ENCODE measurements at regions not wholly inside any gene's neighbourhood (a gene's known extent, or its start where the extent isn't known, plus 50 kb on each side); places are given as distances from the start of the nearest gene placed in this dataset.

- no peak for DNase-seq
Observed at GRCh38 chr2:48851161-48851560, 95.6 kb upstream of the LHCGR start.

GRCh38 chr2:48849770-48850169 lies 94.2 kb upstream of the LHCGR start:
- DNase-seq: no peak

GRCh38 chr2:48845684-48846083 lies 90.2 kb upstream of the LHCGR start:
- DNase-seq: no peak

- no peak for DNase-seq
Observed at GRCh38 chr2:48844417-48845155, 89.1 kb upstream of the LHCGR start.

GRCh38 chr2:48841126-48841525 lies 85.6 kb upstream of the LHCGR start:
- no peak for DNase-seq

GRCh38 chr2:48838029-48838428 lies 82.5 kb upstream of the LHCGR start:
- DNase-seq: no peak

- no peak for DNase-seq
Observed at GRCh38 chr2:48829569-48829968, 74.0 kb upstream of the LHCGR start.

- no peak for DNase-seq
Observed at GRCh38 chr2:48829036-48829435, 73.5 kb upstream of the LHCGR start.

- no peak for DNase-seq
Observed at GRCh38 chr2:48826986-48827385, 71.5 kb upstream of the LHCGR start.

GRCh38 chr2:48824116-48824515 lies 68.6 kb upstream of the LHCGR start:
- DNase-seq: no peak

GRCh38 chr2:48819206-48819735 lies 63.7 kb upstream of the LHCGR start:
- DNase-seq: no peak

GRCh38 chr2:48817355-48817754 lies 61.8 kb upstream of the LHCGR start:
- no peak for DNase-seq

GRCh38 chr2:48812416-48812815 lies 56.9 kb upstream of the LHCGR start:
- no peak for DNase-seq

GRCh38 chr2:48808311-48808710 lies 52.8 kb upstream of the LHCGR start:
- no peak for DNase-seq
